Fibroblast of villous mesenchyme (primary cell): ENCODE measurements at regions not wholly inside any gene's neighbourhood (a gene's known extent, or its start where the extent isn't known, plus 50 kb on each side); places are given as distances from the start of the nearest gene placed in this dataset.
A peak's percentile ranks its signal among the peaks of the same experiment; 100 is the strongest.
"Not testable (repeated sequence)": the region's sequence is repeated elsewhere in the genome, so short reads cannot be mapped to it uniquely, and the experiment has no call there.

Experiments used
- DNase-seq: peaks from one replicate; pipeline ENCODE4 v3.0.0-alpha.2; 2010; ENCODE audit warnings: low read depth
- H3K4me3 ChIP-seq: 2 replicates; pipeline ENCODE4 v1.5.1; 2011; ENCODE audit warnings: low read depth, mild to moderate bottlenecking, low read length
- TF ChIP-seq, protein P1 (sequence below): IDR thresholded peaks from 2 replicates; pipeline ENCODE4 v1.5.1; 2012; ENCODE audit warnings: low read depth, mild to moderate bottlenecking, low read length; ENCODE audit not compliant: insufficient read depth

DNA sequence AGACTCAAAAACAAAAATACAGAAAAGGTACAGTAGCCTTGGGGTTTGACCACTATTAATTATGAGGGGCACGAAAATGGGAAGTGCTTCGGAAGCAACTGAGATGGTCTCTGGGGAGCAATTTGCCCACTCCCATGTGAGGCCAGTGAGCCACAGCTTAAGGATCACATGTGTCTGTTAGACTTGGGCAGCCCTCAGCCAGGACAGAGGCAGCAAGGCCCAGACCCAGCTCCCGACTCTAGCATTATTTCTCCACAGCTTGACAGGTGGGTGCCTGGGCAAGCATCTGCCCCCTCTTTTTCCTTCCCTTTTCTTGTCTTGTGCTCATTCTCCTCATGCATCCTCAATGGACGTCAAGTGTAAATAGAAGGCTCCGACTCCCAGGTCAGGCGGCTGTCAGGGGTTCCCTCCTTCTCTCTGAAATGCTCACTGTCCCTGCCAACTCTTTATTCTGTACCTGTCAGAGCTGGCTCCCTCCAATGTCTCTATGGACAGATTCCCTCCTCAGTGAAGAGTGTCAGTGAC lies 137.0 kb upstream of the RCN1 start:
- H3K4me3 ChIP-seq: no peak overlapping the region
- TF ChIP-seq, protein P1, sequence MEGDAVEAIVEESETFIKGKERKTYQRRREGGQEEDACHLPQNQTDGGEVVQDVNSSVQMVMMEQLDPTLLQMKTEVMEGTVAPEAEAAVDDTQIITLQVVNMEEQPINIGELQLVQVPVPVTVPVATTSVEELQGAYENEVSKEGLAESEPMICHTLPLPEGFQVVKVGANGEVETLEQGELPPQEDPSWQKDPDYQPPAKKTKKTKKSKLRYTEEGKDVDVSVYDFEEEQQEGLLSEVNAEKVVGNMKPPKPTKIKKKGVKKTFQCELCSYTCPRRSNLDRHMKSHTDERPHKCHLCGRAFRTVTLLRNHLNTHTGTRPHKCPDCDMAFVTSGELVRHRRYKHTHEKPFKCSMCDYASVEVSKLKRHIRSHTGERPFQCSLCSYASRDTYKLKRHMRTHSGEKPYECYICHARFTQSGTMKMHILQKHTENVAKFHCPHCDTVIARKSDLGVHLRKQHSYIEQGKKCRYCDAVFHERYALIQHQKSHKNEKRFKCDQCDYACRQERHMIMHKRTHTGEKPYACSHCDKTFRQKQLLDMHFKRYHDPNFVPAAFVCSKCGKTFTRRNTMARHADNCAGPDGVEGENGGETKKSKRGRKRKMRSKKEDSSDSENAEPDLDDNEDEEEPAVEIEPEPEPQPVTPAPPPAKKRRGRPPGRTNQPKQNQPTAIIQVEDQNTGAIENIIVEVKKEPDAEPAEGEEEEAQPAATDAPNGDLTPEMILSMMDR: no peak
- no peak for DNase-seq

DNA sequence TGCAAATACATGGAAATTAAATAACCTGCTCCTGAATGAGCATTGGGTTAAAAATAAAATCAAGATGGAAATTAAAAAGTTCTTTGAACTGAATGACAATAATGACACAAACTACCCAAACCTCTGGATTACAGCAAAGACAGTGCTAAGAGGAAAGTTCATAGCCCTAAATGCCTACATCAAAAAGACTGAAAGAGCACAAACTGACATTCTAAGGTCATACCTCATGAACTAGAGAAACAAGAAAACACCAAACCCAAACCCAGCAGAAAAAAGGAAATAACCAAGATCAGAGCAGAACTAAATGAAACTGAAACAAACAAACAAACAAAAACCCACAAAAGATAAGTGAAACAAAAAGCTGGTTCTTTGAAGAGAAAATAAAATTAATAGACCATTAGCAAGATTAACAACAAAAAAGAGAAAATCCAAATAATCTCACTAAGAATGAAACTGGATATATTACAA lies 138.6 kb upstream of the PAX6 start:
- H3K4me3 ChIP-seq, DNase-seq: not testable (repeated sequence)

DNA sequence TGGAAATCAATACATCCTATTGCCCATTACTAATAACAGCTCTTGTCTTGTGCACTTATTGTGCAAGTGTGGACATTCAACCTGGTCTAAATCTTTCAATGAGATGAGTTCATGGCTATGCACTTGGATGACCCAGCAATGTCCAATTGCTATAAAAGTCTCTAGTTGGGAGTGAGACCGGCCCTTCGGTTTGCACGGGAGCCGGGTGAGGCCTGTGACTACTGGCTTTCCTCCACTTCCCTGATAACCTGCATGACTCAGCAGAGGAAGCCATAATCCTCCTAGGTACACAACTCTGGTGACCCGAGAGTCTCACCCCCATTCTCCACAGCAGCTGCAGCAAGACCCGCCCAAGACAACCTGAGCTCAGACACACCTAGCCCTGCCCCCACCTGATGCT lies 135.9 kb upstream of the PAX6 start:
- no peak overlapping the region for H3K4me3 ChIP-seq
- no peak for DNase-seq
- TF ChIP-seq, protein P1: no peak

DNA sequence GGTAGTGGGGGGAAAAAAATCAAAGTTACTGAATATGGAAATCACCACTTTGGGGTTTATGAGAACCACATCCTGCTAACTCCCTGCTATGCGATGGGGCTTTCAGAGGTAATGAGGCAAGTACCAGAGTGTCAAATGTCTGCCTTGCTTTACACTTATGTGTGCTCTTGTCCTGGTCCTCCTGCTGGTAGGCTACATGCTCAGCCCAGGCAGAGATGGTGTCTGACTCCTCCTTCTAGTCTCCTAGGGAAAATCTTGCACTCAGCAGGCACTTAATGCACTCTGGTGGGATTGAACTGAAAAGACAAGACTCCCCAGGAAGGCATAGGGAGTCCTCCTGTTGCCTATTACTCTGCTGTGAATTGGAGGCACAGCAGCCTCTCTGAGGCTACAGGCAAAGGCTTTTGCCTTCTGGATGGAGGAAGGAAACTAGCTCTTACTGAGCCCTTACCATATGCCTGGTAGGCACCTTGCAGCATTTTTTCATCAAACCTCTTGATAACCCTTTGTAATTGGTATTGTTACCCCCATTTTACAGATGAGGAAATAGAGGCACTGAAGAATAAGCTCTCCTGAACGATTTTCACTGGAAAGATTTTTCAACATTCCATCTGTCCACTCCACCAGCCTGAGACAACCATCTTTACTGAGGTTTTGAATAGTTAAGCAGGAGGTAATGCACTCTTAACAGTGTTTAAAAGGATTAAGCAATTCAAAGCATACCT lies 132.1 kb upstream of the PAX6 start:
- TF ChIP-seq, protein P1: no peak
- H3K4me3 ChIP-seq: no peak overlapping the region
- no peak for DNase-seq

DNA sequence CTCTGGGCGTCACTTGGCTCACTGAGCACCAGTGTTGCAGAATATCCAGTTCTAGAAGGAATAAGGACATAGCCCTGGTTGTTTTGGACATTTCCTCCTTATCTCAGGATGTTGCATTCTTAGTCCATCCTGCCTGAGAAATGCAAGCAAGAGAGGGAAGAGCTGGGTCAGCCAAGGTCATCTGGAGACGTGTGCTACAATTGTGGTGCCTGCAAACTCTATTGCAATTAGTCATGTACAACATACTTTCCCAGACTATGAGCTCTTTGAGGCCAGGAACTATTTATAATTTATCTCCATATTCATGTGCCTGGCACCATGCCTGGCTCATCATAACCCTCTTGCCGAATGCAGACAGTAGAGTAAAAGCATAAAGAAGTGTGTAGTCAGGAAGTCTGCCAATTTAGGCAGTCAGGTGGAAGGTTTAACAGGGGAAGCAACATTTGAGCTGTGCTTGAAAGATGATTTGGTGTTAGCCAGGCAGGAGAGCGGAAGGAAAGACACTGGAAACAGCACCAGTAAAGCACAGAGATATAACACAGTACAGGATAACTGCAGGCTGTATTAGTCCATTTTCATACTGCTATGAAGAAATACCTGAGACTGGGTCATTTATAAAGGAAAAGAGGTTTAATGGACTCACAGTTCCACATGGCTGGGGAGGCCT lies 129.4 kb upstream of the PAX6 start:
- TF ChIP-seq, protein P1: no peak
- H3K4me3 ChIP-seq: no peak overlapping the region
- DNase-seq: peak; percentile 42

DNA sequence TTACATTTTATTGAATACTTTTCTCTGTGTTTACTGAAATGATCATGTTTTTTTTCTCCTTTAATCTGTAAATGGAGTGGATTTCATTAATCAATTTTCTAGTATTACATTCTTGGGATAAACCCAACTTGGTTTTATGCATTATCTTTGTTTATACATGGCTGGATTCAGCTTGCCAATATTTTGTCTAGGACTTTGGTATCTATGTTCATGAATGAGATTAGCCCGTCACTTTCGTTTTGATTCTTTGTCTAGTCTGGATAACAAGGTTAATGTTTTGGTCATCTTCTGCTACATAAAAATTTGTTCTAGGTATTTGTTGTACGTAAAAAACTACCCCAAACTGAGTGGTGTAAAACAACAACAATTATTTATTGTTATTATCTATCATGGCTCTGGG lies 127.9 kb upstream of the PAX6 start:
- no peak for DNase-seq
- H3K4me3 ChIP-seq: no peak overlapping the region
- TF ChIP-seq, protein P1: no peak

DNA sequence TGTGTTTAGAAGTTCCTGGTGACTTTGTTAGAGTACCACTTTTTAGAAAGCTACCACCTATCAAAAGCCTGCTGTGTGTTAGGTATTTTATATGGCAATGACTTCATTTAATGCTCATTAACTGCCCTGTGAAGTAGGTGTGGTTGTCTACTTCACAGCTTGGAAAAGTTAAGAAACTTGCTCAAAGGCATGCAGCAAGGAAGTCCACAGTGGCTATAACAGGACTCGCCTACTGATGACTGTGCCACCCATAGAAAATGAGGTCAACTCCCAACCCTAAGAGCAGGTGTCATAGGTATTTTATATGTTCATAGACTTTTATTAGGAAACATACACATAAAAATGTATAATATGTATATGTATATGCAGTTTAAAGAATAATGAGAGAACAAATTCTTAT lies 125.2 kb upstream of the PAX6 start:
- TF ChIP-seq, protein P1: no peak
- DNase-seq: no peak
- no peak overlapping the region for H3K4me3 ChIP-seq
